Esophagus (tissue), 2 donors: ENCODE measurements at regions not wholly inside any gene's neighbourhood (a gene's known extent, or its start where the extent isn't known, plus 50 kb on each side); places are given as distances from the start of the nearest gene placed in this dataset.

ENCODE experiments used
- H3K27ac ChIP-seq, 2 donors: one replicate each; pipeline ENCODE4 v1.5.1; 2013; ENCODE audit warnings: low read depth in 2 of 2, mild to moderate bottlenecking in 2 of 2, inconsistent platforms in 1 of 2, low read length in 1 of 2, moderate library complexity in 1 of 2
- H3K27me3 ChIP-seq, 2 donors: one replicate each; pipeline ENCODE4 v1.6.1; 2013; ENCODE audit warnings: low read length in 2 of 2, control low read depth in 1 of 2, mild to moderate bottlenecking in 1 of 2; ENCODE audit not compliant: insufficient read depth in 2 of 2, control insufficient read depth in 1 of 2
- H3K36me3 ChIP-seq, 2 donors: one replicate each; pipeline ENCODE4 v1.6.1; 2013; ENCODE audit warnings: low read length in 1 of 2; ENCODE audit not compliant: control insufficient read depth in 2 of 2, insufficient read depth in 2 of 2
- H3K4me1 ChIP-seq, 2 donors: one replicate each; pipeline ENCODE4 v1.6.1; 2013; ENCODE audit warnings: low read length in 1 of 2; ENCODE audit not compliant: control insufficient read depth in 2 of 2, insufficient read depth in 2 of 2
- H3K4me3 ChIP-seq, 2 donors: one replicate each; pipeline ENCODE4 v1.5.1; 2013; ENCODE audit warnings: low read length in 2 of 2, mild to moderate bottlenecking in 2 of 2, low read depth in 1 of 2, moderate library complexity in 1 of 2
- H3K9me3 ChIP-seq, 2 donors: one replicate each; pipeline ENCODE4 v1.6.1; 2013; ENCODE audit warnings: mild to moderate bottlenecking in 2 of 2, low read depth in 1 of 2, low read length in 1 of 2, moderate library complexity in 1 of 2; ENCODE audit not compliant: control insufficient read depth in 2 of 2, insufficient read depth in 1 of 2
- WGBS, 2 donors: extraction: QIAGEN DNeasy Blood & Tissue Kit; methylation state at CpG; one replicate each; pipeline ENCODE4 v1.1.7; 2013; 5-methylcytosine and 5-hydroxymethylcytosine counted together
- donor health status: healthy with polysubstance abuse.
- donor health status: Bipolar disorder and iron deficiency.

- no peaks in the 10 kb centered on the region for H3K9me3 ChIP-seq
- no peak overlapping the region for H3K4me3 ChIP-seq
- 47 to 72% methylated on average over 2 of the region's 2 CpGs for WGBS, 2 donors
- H3K27ac ChIP-seq, result no peak overlapping the region
- no peaks in the 10 kb centered on the region for H3K4me1 ChIP-seq
- H3K36me3 ChIP-seq, result no peaks in the 10 kb centered on the region
- H3K27me3 ChIP-seq, result no peaks in the 10 kb centered on the region
Observed at GRCh38 chr20:19114410-19114809, 98.0 kb upstream of the SLC24A3 start.

GRCh38 chr20:19115581-19115980, 96.9 kb upstream of the SLC24A3 start:
- no peaks in the 10 kb centered on the region for H3K4me1 ChIP-seq
- H3K9me3 ChIP-seq, result no peaks in the 10 kb centered on the region
- H3K4me3 ChIP-seq, result no peak overlapping the region
- H3K36me3 ChIP-seq, result no peaks in the 10 kb centered on the region
- no peak overlapping the region for H3K27ac ChIP-seq
- 83 to 84% methylated on average over 6 of the region's 6 CpGs for WGBS, 2 donors
- no peaks in the 10 kb centered on the region for H3K27me3 ChIP-seq

- Histone ChIP-seq H3K4me3 (no peak overlapping the region), H3K4me1 (no peaks in the 10 kb centered on the region), H3K27me3 (no peaks in the 10 kb centered on the region), H3K36me3 (no peaks in the 10 kb centered on the region), H3K9me3 (no peaks in the 10 kb centered on the region), H3K27ac (no peak overlapping the region)
- WGBS, 2 donors, result 86 to 91% methylated on average over 9 of the region's 9 CpGs
Observed at GRCh38 chr20:19120011-19120410, 92.4 kb upstream of the SLC24A3 start.

- H3K27me3 ChIP-seq, result no peaks in the 10 kb centered on the region
- no peaks in the 10 kb centered on the region for H3K36me3 ChIP-seq
- H3K9me3 ChIP-seq, result no peaks in the 10 kb centered on the region
- H3K4me3 ChIP-seq, result no peak overlapping the region
- no peaks in the 10 kb centered on the region for H3K4me1 ChIP-seq
- H3K27ac ChIP-seq, result no peak overlapping the region
- WGBS, 2 donors, result 51% methylated on average over 4 of the region's 4 CpGs
Observed at GRCh38 chr20:19120569-19120968, 91.9 kb upstream of the SLC24A3 start.

GRCh38 chr20:19121463-19121862, 91.0 kb upstream of the SLC24A3 start:
- no peaks in the 10 kb centered on the region for H3K36me3 ChIP-seq
- no peak overlapping the region for H3K4me3 ChIP-seq
- no peak overlapping the region for H3K27ac ChIP-seq
- no peaks in the 10 kb centered on the region for H3K27me3 ChIP-seq
- no peaks in the 10 kb centered on the region for H3K9me3 ChIP-seq
- no peaks in the 10 kb centered on the region for H3K4me1 ChIP-seq
- WGBS, 2 donors, result 48 to 52% methylated on average over 3 of the region's 3 CpGs

GRCh38 chr20:19121916-19122315, 90.5 kb upstream of the SLC24A3 start:
- Histone ChIP-seq H3K4me3 (no peak overlapping the region), H3K27ac (no peak overlapping the region), H3K36me3 (no peaks in the 10 kb centered on the region), H3K27me3 (no peaks in the 10 kb centered on the region), H3K9me3 (no peaks in the 10 kb centered on the region), H3K4me1 (no peaks in the 10 kb centered on the region)

GRCh38 chr20:19122395-19122794, 90.0 kb upstream of the SLC24A3 start:
- Histone ChIP-seq H3K9me3 (no peaks in the 10 kb centered on the region), H3K27me3 (no peaks in the 10 kb centered on the region), H3K4me1 (no peaks in the 10 kb centered on the region), H3K4me3 (no peak overlapping the region), H3K36me3 (no peaks in the 10 kb centered on the region), H3K27ac (no peak overlapping the region)

GRCh38 chr20:19125508-19125907, 86.9 kb upstream of the SLC24A3 start:
- Histone ChIP-seq H3K4me3 (no peak overlapping the region), H3K27me3 (no peaks in the 10 kb centered on the region), H3K9me3 (no peaks in the 10 kb centered on the region), H3K4me1 (no peaks in the 10 kb centered on the region), H3K36me3 (no peaks in the 10 kb centered on the region), H3K27ac (no peak overlapping the region)
- 78 to 79% methylated on average over 1 of the region's 1 CpG for WGBS, 2 donors

GRCh38 chr20:19129306-19129705, 83.1 kb upstream of the SLC24A3 start:
- H3K36me3 ChIP-seq, result no peaks in the 10 kb centered on the region
- no peak overlapping the region for H3K27ac ChIP-seq
- H3K4me1 ChIP-seq, result no peaks in the 10 kb centered on the region
- H3K27me3 ChIP-seq, result no peaks in the 10 kb centered on the region
- H3K4me3 ChIP-seq, result no peak overlapping the region
- H3K9me3 ChIP-seq, result peaks cover 0 to 3% of the 10 kb centered on the region in 2 donors
- WGBS, 2 donors, result 79 to 90% methylated on average over 1 of the region's 1 CpG

GRCh38 chr20:19129976-19130612, 82.3 kb upstream of the SLC24A3 start:
- Histone ChIP-seq H3K4me1 (no peaks in the 10 kb centered on the region), H3K27ac (no peak overlapping the region), H3K27me3 (no peaks in the 10 kb centered on the region), H3K36me3 (no peaks in the 10 kb centered on the region), H3K4me3 (no peak overlapping the region), H3K9me3 (peaks cover 0 to 3% of the 10 kb centered on the region in 2 donors)
- 45 to 66% methylated on average over 5 of the region's 5 CpGs for WGBS, 2 donors
